ENCODE measurements at regions not wholly inside any gene's neighbourhood (a gene's known extent, or its start where the extent isn't known, plus 50 kb on each side); places are given as distances from the start of the nearest gene placed in this dataset.

GRCh38 chr11:15580775-15581095, 466.0 kb downstream of the INSC start:
- DNase-seq (ENCODE audit: low read depth in 2 of 2), result no peak

- no peak for DNase-seq (ENCODE audit: low read depth in 2 of 2)
These were observed 469.4 kb downstream of the INSC start for GRCh38 chr11:15584158-15584557.

- no peak for DNase-seq (ENCODE audit: low read depth in 2 of 2)
These were observed 471.0 kb downstream of the INSC start for GRCh38 chr11:15585602-15586331.

- no peak for DNase-seq (ENCODE audit: low read depth in 2 of 2)
These were observed 472.2 kb downstream of the INSC start for GRCh38 chr11:15586741-15587473.

DNA sequence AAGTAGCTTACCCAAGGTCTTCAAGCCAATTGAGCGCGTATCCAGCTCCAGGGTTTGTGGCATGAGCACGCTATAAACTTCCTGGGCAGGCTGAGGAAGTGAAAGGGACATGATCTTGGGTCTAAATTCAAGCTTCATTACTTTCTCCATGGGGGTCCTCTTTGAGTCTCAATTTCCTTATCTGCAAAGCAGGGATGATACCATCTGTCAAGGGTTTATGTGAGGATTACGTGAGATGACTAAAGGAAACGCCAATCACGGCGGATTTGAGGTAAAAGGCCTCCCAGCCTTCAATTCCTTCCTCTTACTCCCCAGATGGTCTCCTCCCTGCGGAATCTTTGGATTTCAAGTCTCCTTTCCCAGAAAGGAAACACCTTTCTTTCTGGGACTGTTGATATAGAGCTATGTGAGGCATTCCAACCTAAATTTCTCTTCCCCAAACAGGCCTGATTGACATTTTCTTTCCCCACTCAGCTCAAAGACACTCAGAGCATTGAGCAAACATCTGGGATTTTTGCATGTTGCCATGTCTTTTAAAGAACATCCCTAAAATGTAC, 474.4 kb downstream of the INSC start:
- DNase-seq (ENCODE audit: low read depth in 2 of 2), result no peak

- DNase-seq (ENCODE audit: low read depth in 2 of 2), result no peak
These were observed 475.4 kb downstream of the INSC start for GRCh38 chr11:15590132-15590531.

DNA sequence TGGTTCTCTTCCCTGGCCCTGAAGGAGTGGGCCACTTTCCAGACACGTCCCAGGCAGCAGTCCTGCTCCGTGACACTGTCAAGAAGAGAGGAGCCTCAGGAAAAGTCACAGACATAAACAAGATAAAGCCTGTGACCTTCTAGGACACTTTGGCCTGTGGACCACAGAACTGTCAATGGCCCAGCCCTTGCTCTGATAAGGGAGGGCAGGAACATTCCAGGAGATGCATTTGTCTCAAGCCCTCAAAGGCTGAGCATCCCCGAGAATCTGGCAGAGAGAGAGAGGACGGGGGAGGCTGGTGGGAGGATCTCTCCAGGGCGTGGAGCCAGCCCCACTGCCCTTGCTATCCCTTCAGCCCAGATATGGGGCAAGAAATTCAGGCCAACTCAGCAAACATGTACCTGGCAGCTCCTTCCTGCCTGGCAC, 476.4 kb downstream of the INSC start:
- no peak for DNase-seq (ENCODE audit: low read depth in 2 of 2)

- no peak for DNase-seq (ENCODE audit: low read depth in 2 of 2)
These were observed 479.9 kb downstream of the INSC start for GRCh38 chr11:15594607-15595006.

GRCh38 chr11:15599376-15599775, 484.7 kb downstream of the INSC start:
- DNase-seq (ENCODE audit: low read depth in 2 of 2), result no peak

- no peak for DNase-seq (ENCODE audit: low read depth in 2 of 2)
These were observed 487.3 kb downstream of the INSC start for GRCh38 chr11:15602047-15602446.

DNA sequence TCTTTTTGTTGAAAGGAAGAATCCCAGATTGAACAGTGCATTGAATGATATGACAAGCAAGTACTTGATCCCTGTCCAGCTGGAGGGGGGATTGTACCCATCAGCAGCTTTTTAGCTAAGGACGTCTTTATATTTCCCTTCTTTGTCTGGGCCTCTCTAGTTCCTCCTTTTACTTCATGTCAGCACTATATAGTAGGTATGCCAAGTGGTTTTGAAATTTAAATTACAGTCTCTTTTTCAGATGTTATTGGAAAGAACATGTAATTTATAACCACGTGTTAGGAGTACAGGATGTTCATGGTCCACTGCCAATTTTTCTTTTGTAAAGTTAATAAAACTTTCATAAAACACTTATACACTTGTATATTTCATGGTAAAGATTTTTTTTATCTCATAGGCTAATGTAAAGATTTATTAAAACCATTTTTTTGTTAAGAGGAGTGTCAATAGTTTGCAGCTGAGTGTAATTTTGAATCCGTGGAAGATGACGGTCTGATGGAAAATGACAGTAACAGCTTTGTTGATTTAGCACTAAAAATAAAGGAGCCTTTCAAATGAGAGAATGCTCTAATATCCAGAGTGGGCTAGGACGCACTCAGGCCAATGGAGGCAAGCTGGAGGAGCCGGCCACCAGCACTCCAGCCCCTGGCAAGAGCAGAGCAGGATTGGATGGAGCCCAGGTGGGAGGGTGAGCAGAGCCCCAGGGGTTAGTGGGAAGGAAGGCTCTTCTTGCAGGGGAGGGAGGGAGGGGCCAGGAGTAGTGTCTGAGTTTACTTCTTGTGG, 488.3 kb downstream of the INSC start:
- DNase-seq (ENCODE audit: low read depth in 2 of 2), result no peak

- no peak for DNase-seq (ENCODE audit: low read depth in 2 of 2)
These were observed 490.4 kb downstream of the INSC start for GRCh38 chr11:15605094-15605493.

GRCh38 chr11:15607361-15608036, 492.8 kb downstream of the INSC start:
- DNase-seq (ENCODE audit: low read depth in 2 of 2), result no peak

- DNase-seq (ENCODE audit: low read depth in 2 of 2), result no peak
These were observed 494.7 kb downstream of the INSC start for GRCh38 chr11:15609445-15609844.

DNA sequence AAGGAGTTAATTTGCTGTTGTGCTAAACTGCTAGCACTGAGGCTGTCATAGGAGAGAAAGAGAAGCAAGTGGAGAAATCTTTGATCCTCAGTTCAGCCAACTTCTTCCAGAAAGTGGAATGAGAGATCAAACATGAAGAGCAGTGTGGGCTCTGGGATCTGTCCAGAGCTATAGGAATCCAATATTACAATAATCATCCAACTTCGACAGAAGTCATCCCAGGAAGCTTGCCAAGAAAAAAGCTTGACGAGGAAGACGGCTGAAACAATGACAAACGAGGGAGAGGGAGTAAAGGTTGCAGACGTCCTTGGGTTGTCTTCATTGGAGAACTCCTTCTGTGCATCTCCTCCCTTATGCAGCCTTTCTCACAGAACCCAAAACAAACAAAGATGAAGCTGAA, 496.2 kb downstream of the INSC start:
- no peak for DNase-seq (ENCODE audit: low read depth in 2 of 2)

DNA sequence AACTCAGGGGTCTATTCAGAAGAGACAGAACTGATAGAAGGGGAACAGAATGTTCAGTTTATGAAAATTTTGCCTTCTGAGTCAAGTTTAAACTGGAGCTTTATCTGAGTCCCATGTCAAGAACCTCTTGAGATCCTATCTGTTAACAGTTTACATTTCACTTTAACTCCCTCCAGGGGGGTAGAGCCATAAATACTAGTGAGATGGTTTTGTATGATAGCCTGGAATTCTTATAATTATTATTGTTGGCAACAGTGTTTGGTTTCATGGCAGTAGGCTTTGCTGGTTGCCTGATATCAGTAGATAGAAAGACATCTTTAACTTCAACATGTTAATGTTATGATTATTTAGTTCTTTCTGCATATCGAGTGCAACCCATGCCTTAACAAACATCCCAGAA, 498.5 kb downstream of the INSC start:
- DNase-seq (ENCODE audit: low read depth in 2 of 2), result no peak

- DNase-seq (ENCODE audit: low read depth in 2 of 2), result no peak
These were observed 499.1 kb downstream of the INSC start for GRCh38 chr11:15613789-15614188.

- no peak for DNase-seq (ENCODE audit: low read depth in 2 of 2)
These were observed 500.8 kb downstream of the INSC start for GRCh38 chr11:15615398-15616096.

DNA sequence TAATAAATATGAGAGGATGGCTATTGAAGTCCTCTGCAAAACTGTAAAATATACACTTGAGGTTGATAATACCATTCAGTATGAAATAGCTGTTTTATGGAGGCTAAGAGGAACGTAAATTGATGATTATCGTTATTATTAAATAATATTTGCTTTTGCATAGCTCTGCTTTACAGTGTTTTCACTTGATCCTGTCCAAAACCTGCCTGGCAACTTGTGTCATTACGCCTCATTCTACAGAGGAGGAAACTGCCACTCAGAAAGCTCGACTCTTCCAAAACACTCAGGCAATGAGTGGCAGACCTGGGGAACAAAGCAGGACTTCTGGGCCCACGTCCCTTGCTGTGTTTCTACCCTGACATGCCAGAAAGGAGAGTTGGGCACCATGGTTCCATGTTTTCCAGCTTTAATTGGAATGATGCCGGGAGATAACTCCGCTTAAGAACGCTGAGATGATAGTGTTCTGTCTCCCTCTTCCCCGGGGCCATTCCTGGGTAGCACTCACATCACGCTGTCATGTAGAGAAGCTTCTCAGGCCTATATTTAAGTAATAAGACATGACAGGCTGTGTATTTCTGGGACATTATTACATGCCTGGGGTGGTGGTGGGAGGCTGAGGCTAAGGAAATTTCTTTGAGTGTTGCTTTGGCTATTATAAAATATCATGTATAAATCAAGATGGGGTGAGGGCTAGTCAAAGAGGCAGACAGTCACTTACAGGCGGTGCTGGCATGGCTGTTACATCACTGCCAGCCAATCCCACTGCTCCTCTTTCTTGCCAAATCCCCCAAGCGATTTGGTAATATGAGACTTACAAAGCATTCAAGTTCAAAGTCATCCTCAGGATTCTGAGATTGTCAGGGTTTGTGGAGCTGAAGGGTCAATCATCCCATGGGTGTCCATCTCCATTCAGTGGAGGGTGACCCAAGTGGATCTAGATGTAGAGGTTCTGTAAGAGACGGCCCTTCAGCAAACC, 501.7 kb downstream of the INSC start:
- no peak for DNase-seq (ENCODE audit: low read depth in 2 of 2)

DNA sequence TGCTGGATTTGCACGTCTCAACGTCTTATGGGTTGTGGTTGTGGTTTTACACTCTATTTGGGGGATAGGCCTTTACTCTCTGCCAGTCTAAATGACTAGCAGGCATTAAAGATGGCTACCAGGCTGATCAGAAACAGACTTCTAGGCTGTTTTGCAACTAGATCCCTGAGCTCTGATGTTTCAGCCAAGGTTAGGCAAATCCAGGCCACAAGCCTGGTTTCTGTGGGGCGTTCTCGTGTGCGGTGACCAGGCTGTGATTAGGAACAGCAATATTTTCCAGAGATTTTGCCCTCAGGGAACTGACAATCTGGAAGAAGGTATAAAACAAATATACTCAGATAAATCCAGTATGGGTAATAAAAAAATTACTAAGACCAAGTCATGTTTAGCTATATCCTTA, 502.4 kb downstream of the INSC start:
- DNase-seq (ENCODE audit: low read depth in 2 of 2), result no peak

Data from stimulated activated CD8-positive, alpha-beta memory T cell treated with anti-CD3 and anti-CD28 coated beads, Interleukin-7, amount 100 ng/mL, for 1 hour (primary cell).